ENCODE measurements at regions not wholly inside any gene's neighbourhood (a gene's known extent, or its start where the extent isn't known, plus 50 kb on each side); places are given as distances from the start of the nearest gene placed in this dataset.

DNA sequence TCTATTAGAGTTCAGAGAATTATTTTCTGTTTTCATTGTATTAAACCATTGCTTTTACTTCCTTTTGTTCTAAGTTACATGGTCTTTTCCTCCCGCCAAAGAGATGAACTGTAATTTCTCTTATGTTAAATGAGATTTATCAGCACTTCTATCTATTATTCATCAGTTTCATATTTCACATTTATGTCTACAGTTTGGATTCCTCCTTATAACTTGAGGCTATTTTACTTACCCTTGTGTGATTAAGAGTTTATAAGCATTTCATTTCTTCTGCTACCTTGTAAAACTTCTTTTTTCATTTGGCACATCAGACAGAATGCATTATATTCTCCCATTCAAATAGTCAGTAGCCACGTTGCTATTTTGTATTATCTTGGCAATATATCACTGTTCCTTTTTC is 248.2 kb downstream of the PLA2G4A start:
- POLR2A ChIA-PET = no interaction called here
- DNase-seq (ENCODE audit: low read depth in 1 of 2, low spot score in 1 of 2) (no peak), FAIRE-seq (no peak), ATAC-seq (no peak)
- no peak overlapping the region for H3K27ac ChIP-seq
- no peak overlapping the region for H3K4me3 ChIP-seq
- no peak overlapping the region for H3K4me2 ChIP-seq
- WGBS (ENCODE audit: missing lambda C conversion rate) = 31% methylated on average over 2 of the region's 2 CpGs
- H3K4me1 ChIP-seq = no peaks in the 10 kb centered on the region
- CTCF ChIA-PET = no interaction called here
- no peaks in the 10 kb centered on the region; the same call in 2 of the 3 replicates for H3K9me3 ChIP-seq
- TF ChIP-seq CHD2 (IDR thresholded peaks at IDR 0.05; ENCODE audit: low read length, partially characterized antibody) = no peak
- no peak for TF ChIP-seq RCOR1 (IDR thresholded peaks at IDR 0.05; ENCODE audit: low read depth, low read length)
- no peak for TF ChIP-seq CEBPB (IDR thresholded peaks at IDR 0.05)
- TF ChIP-seq KDM1A (IDR thresholded peaks at IDR 0.05; ENCODE audit: low read depth) = no peak
- no peak for TF ChIP-seq RARB (CRISPR knock-in tag; IDR thresholded peaks at IDR 0.05)
- TF ChIP-seq, protein P1, sequence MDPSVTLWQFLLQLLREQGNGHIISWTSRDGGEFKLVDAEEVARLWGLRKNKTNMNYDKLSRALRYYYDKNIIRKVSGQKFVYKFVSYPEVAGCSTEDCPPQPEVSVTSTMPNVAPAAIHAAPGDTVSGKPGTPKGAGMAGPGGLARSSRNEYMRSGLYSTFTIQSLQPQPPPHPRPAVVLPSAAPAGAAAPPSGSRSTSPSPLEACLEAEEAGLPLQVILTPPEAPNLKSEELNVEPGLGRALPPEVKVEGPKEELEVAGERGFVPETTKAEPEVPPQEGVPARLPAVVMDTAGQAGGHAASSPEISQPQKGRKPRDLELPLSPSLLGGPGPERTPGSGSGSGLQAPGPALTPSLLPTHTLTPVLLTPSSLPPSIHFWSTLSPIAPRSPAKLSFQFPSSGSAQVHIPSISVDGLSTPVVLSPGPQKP (IDR thresholded peaks at IDR 0.05; ENCODE audit: low read depth, low read length) = no peak
- TF ChIP-seq HOXB13 (CRISPR knock-in tag; IDR thresholded peaks at IDR 0.05; ENCODE audit: low read depth) = no peak
- TF ChIP-seq EP300 (IDR thresholded peaks at IDR 0.05) = no peak
- TF ChIP-seq, protein P2, sequence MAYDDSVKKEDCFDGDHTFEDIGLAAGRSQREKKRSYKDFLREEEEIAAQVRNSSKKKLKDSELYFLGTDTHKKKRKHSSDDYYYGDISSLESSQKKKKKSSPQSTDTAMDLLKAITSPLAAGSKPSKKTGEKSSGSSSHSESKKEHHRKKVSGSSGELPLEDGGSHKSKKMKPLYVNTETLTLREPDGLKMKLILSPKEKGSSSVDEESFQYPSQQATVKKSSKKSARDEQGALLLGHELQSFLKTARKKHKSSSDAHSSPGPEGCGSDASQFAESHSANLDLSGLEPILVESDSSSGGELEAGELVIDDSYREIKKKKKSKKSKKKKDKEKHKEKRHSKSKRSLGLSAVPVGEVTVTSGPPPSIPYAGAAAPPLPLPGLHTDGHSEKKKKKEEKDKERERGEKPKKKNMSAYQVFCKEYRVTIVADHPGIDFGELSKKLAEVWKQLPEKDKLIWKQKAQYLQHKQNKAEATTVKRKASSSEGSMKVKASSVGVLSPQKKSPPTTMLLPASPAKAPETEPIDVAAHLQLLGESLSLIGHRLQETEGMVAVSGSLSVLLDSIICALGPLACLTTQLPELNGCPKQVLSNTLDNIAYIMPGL (CRISPR knock-in tag; IDR thresholded peaks at IDR 0.05; ENCODE audit: borderline replicate concordance) = no peak
- no peak for TF ChIP-seq ZNF302 (CRISPR knock-in tag; IDR thresholded peaks at IDR 0.05)

DNA sequence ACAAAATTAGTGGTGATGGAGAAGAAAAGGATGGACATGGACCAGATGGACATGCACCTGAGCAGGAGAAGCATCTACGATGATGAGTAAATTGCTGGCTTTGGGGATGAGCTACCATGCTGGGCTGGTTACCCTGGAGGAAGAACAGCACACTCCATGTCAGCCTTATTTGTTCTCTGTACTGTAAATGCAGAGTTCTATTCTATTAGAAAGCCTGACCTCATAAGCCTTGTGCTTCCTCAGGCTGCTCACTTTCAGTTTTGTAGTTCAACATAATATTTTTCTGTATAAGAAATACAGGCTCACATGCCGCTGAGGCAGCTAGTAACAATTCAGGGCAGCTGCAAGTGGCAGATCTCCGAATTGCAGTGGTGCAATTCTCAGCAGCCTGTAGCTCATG is 249.6 kb downstream of the PLA2G4A start:
- H3K9me3 ChIP-seq = no peaks in the 10 kb centered on the region; the same call in 2 of the 3 replicates
- no peak for DNase-seq (ENCODE audit: low read depth in 1 of 2, low spot score in 1 of 2)
- no peak overlapping the region for H3K4me2 ChIP-seq
- 17% methylated on average over 3 of the region's 3 CpGs for WGBS (ENCODE audit: missing lambda C conversion rate)
- no peak for ATAC-seq
- TF ChIP-seq SREBF2 (IDR thresholded peaks at IDR 0.05) = no peak
- no peak for TF ChIP-seq HOXB5 (CRISPR knock-in tag; IDR thresholded peaks at IDR 0.05)
- TF ChIP-seq, protein P3, sequence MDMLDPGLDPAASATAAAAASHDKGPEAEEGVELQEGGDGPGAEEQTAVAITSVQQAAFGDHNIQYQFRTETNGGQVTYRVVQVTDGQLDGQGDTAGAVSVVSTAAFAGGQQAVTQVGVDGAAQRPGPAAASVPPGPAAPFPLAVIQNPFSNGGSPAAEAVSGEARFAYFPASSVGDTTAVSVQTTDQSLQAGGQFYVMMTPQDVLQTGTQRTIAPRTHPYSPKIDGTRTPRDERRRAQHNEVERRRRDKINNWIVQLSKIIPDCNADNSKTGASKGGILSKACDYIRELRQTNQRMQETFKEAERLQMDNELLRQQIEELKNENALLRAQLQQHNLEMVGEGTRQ (IDR thresholded peaks at IDR 0.05) = no peak
- POLR2A ChIA-PET = no interaction called here
- no peak for FAIRE-seq
- no peak overlapping the region for H3K4me3 ChIP-seq
- no peak overlapping the region for H3K27ac ChIP-seq
- no peaks in the 10 kb centered on the region for H3K4me1 ChIP-seq
- CTCF ChIA-PET = interaction anchor here (1.4 kb wide), 1 partner anchor 9 kb away, joined by 3 read pairs; no protein-coding TSS in a partner anchor

DNA sequence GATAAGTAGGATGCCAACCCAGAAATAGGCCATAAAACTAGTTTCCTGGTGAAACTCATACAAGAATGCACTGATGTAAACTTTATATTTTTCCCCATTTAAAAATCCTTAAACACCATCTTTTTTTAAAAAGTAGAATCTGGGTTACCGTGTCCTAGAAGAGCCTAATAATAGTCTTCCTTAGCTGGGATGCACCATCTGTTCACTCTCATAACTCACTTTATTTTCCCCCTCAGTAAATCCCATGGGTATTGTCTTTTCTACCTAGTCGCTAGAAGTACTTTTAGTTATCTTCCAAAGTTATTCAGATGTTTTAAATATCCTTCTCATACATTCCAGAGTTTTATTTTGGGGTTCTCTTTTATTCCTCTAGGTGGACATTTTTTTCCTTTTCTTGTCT is 250.2 kb downstream of the PLA2G4A start:
- FAIRE-seq (no peak), ATAC-seq (no peak), DNase-seq (ENCODE audit: low read depth in 1 of 2, low spot score in 1 of 2) (no peak)
- Histone ChIP-seq H3K4me2 (no peak overlapping the region), H3K27ac (no peak overlapping the region), H3K4me1 (no peaks in the 10 kb centered on the region), H3K4me3 (no peak overlapping the region), H3K9me3 (no peaks in the 10 kb centered on the region; the same call in 2 of the 3 replicates)
- ChIA-PET CTCF (interaction anchor here (1.4 kb wide), 1 partner anchor 8 kb away, joined by 3 read pairs; no protein-coding TSS in a partner anchor), POLR2A (no interaction called here)
- WGBS (ENCODE audit: missing lambda C conversion rate) = 49% methylated on average over 2 of the region's 2 CpGs
- TF ChIP-seq KDM5A (IDR thresholded peaks at IDR 0.05) = no peak
- no peak for TF ChIP-seq RFX5 (IDR thresholded peaks at IDR 0.05)
- no peak for TF ChIP-seq CBX2 (IDR thresholded peaks at IDR 0.05; ENCODE audit: borderline replicate concordance, low read depth)
- TF ChIP-seq CBX8 (IDR thresholded peaks at IDR 0.05) = no peak
- no peak for TF ChIP-seq ZNF302 (CRISPR knock-in tag; IDR thresholded peaks at IDR 0.05)
- no peak for TF ChIP-seq CEBPB (IDR thresholded peaks at IDR 0.05)
- TF ChIP-seq, protein P3 (IDR thresholded peaks at IDR 0.05) = no peak
- TF ChIP-seq SMC3 (IDR thresholded peaks at IDR 0.05) = no peak
- no peak for TF ChIP-seq HOXB5 (CRISPR knock-in tag; IDR thresholded peaks at IDR 0.05)
- TF ChIP-seq, protein P4, sequence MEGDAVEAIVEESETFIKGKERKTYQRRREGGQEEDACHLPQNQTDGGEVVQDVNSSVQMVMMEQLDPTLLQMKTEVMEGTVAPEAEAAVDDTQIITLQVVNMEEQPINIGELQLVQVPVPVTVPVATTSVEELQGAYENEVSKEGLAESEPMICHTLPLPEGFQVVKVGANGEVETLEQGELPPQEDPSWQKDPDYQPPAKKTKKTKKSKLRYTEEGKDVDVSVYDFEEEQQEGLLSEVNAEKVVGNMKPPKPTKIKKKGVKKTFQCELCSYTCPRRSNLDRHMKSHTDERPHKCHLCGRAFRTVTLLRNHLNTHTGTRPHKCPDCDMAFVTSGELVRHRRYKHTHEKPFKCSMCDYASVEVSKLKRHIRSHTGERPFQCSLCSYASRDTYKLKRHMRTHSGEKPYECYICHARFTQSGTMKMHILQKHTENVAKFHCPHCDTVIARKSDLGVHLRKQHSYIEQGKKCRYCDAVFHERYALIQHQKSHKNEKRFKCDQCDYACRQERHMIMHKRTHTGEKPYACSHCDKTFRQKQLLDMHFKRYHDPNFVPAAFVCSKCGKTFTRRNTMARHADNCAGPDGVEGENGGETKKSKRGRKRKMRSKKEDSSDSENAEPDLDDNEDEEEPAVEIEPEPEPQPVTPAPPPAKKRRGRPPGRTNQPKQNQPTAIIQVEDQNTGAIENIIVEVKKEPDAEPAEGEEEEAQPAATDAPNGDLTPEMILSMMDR (IDR thresholded peaks at IDR 0.05) = no peak
- TF ChIP-seq TP53 (CRISPR knock-in tag; IDR thresholded peaks at IDR 0.05) = no peak
- TF ChIP-seq, protein P5, sequence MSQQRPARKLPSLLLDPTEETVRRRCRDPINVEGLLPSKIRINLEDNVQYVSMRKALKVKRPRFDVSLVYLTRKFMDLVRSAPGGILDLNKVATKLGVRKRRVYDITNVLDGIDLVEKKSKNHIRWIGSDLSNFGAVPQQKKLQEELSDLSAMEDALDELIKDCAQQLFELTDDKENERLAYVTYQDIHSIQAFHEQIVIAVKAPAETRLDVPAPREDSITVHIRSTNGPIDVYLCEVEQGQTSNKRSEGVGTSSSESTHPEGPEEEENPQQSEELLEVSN (IDR thresholded peaks at IDR 0.05; ENCODE audit: borderline replicate concordance, low read depth) = no peak
- TF ChIP-seq, protein P6, sequence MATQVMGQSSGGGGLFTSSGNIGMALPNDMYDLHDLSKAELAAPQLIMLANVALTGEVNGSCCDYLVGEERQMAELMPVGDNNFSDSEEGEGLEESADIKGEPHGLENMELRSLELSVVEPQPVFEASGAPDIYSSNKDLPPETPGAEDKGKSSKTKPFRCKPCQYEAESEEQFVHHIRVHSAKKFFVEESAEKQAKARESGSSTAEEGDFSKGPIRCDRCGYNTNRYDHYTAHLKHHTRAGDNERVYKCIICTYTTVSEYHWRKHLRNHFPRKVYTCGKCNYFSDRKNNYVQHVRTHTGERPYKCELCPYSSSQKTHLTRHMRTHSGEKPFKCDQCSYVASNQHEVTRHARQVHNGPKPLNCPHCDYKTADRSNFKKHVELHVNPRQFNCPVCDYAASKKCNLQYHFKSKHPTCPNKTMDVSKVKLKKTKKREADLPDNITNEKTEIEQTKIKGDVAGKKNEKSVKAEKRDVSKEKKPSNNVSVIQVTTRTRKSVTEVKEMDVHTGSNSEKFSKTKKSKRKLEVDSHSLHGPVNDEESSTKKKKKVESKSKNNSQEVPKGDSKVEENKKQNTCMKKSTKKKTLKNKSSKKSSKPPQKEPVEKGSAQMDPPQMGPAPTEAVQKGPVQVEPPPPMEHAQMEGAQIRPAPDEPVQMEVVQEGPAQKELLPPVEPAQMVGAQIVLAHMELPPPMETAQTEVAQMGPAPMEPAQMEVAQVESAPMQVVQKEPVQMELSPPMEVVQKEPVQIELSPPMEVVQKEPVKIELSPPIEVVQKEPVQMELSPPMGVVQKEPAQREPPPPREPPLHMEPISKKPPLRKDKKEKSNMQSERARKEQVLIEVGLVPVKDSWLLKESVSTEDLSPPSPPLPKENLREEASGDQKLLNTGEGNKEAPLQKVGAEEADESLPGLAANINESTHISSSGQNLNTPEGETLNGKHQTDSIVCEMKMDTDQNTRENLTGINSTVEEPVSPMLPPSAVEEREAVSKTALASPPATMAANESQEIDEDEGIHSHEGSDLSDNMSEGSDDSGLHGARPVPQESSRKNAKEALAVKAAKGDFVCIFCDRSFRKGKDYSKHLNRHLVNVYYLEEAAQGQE (IDR thresholded peaks at IDR 0.05) = no peak

Measured in A549 (cell line).